ENCODE measurements at regions not wholly inside any gene's neighbourhood (a gene's known extent, or its start where the extent isn't known, plus 50 kb on each side); places are given as distances from the start of the nearest gene placed in this dataset.
"Not testable (repeated sequence)": the region's sequence is repeated elsewhere in the genome, so short reads cannot be mapped to it uniquely, and the experiment has no call there.

- no peak for DNase-seq
Observed at GRCh38 chr5:83889971-83890745, 169.5 kb upstream of the HAPLN1 start.

- peak; percentile 75 for DNase-seq
Observed at GRCh38 chr5:83877911-83878706, 157.5 kb upstream of the HAPLN1 start.

GRCh38 chr5:83871533-83872395, 151.1 kb upstream of the HAPLN1 start:
- DNase-seq: peak; percentile 14

- peak; percentile 28 for DNase-seq
Observed at GRCh38 chr5:83866181-83866580, 145.5 kb upstream of the HAPLN1 start.

- DNase-seq: peak; percentile 15
Observed at GRCh38 chr5:83865579-83865978, 144.9 kb upstream of the HAPLN1 start.

- DNase-seq: no peak
Observed at GRCh38 chr5:83864652-83865051, 144.0 kb upstream of the HAPLN1 start.

- DNase-seq: no peak
Observed at GRCh38 chr5:83857341-83857740, 136.7 kb upstream of the HAPLN1 start.

GRCh38 chr5:83856881-83857280, 136.2 kb upstream of the HAPLN1 start:
- no peak for DNase-seq

- not testable (repeated sequence) for DNase-seq
Observed at GRCh38 chr5:83850412-83850811, 129.8 kb upstream of the HAPLN1 start.

GRCh38 chr5:83848941-83849340, 128.3 kb upstream of the HAPLN1 start:
- DNase-seq: no peak

GRCh38 chr5:83846624-83847350, 126.1 kb upstream of the HAPLN1 start:
- DNase-seq: no peak

GRCh38 chr5:83844449-83845068, 123.9 kb upstream of the HAPLN1 start:
- DNase-seq: peak; percentile 98

GRCh38 chr5:83839788-83840187, 119.1 kb upstream of the HAPLN1 start:
- DNase-seq: no peak

- no peak for DNase-seq
Observed at GRCh38 chr5:83839256-83839655, 118.6 kb upstream of the HAPLN1 start.

- peak; percentile 89 for DNase-seq
Observed at GRCh38 chr5:83837265-83837907, 116.7 kb upstream of the HAPLN1 start.

GRCh38 chr5:83834306-83834705, 113.7 kb upstream of the HAPLN1 start:
- no peak for DNase-seq

GRCh38 chr5:83831834-83832233, 111.2 kb upstream of the HAPLN1 start:
- no peak for DNase-seq

GRCh38 chr5:83827111-83827557, 106.5 kb upstream of the HAPLN1 start:
- peak; percentile 59 for DNase-seq

- DNase-seq: no peak
Observed at GRCh38 chr5:83817591-83817990, 96.9 kb upstream of the HAPLN1 start.

- DNase-seq: no peak
Observed at GRCh38 chr5:83815661-83816060, 95.0 kb upstream of the HAPLN1 start.

- DNase-seq: no peak
Observed at GRCh38 chr5:83810511-83810910, 89.9 kb upstream of the HAPLN1 start.

Measured in fibroblast of upper back skin (primary cell).